NCI-H526 (cell line): ENCODE measurements at regions not wholly inside any gene's neighbourhood (a gene's known extent, or its start where the extent isn't known, plus 50 kb on each side); places are given as distances from the start of the nearest gene placed in this dataset.

Experiments used
- DNase-seq, 2 experiments: peaks; one replicate each; lab custom pipeline; 2025; lab: John Stamatoyannopoulos, UW

DNA sequence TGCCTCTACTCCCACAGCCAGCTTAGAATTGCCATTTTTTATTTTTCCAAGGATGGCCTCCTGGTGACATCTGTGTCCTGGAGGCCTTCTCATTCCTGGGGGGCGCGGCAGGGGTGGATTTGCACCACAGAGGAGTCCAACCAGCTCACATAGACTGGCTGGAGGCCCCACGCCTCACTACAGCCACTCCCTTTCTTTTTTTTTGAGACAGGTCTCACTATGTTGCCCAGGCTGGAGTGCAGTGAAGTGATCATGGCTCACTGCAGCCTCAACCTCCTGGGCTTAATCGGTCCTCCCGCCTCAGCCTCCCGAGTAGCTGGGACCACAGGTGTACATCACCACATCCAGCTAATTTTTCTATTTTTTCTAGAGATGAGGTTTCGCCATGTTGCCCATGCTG is 57.6 kb upstream of the DOCK1 start:
- no peak for DNase-seq

DNA sequence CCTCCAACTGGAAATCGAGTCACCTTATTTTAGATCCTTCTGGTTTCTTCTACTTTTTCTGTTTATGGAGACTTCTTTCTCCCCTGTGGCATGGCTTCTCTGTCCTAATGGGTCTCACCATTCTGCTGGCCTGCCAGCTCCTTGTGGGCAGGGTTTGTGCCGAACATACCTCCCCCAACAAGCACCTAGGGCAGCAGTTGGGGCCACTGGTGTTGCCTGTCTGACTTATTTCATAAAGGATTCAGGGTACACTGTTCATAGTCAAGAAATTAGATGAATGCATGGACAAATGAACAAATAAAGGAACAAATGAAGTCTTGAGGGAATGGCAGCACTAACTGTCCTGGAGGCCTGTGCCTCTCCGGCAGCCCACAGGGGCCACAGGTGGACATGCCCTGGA is 55.6 kb upstream of the DOCK1 start:
- no peak for DNase-seq

DNA sequence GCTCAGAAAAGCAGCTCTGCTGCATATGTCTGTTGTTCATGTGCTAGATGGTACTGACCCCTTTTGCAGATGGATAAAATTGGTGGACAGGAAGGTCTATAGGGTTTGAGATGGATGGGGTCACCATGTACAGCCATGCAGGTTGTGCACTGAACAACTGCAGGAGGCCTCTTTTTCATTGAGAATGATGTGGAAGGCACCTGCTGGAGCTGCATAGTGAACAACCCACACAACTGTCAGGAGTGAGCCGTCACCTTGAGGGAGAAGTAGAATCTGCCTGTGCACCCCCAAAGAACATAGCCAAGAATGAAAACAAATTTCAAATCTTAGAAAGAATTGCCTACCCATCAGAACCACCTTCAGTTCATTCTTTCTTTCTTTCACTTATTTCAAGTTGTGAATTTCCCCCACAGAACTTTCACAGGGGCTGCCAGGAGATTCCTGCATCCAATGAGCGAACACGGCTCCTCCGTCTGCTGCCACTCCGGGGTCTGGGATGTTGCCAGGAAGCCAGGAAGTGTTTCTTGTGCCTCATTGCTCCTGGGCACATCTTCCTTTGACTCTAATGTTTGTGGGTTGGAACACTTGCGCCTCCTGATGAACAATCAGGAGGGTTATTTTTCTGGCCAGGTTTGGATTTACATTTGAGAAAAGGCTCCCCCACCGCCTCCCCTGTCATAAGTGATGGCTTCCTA is 53.7 kb upstream of the DOCK1 start:
- DNase-seq = no peak

DNA sequence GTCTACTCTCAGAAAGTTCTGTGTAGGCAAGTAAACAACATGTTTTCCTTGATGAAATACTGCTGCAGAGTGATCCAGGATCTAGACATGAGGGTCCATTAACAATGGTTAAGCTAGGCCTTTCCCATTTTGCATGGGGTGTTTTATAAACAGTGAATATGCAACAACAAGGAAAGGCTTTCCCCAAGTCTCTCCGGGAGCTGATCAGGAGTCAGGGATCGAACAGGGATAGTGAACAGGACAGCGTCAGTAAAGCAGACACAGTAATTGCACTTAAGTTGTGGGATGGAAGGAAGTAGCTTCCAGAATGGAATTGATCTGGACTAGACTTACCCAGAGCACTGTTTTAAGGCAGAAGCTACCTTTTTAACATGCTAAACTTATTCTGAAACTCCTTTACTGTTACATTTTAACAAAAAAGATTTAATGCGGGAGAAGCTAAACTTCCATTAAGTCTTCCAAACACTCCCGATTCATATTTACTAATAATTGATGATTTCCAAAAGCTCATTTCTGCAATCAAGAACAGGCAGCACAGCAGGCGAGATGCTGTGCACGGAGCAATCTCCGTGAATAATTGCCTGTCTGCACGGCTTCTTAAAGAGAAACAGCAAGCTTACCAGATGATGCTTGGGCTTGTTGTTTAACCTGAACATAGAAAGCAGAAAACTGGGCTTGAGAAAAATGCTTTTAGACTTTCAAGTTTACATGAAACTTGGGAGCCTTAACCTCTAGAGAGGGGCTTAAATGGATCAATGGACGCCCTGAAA is 50.3 kb upstream of the DOCK1 start:
- no peak for DNase-seq
